ENCODE measurements at regions not wholly inside any gene's neighbourhood (a gene's known extent, or its start where the extent isn't known, plus 50 kb on each side); places are given as distances from the start of the nearest gene placed in this dataset.
"Not testable (repeated sequence)": the region's sequence is repeated elsewhere in the genome, so short reads cannot be mapped to it uniquely, and the experiment has no call there.

GRCh38 chr2:193076995-193077394 is 882.3 kb upstream of the TMEFF2 start:
- DNase-seq (ENCODE audit: insufficient read length, low spot score) (no peak), FAIRE-seq (no peak)
- TF ChIP-seq, protein P1, sequence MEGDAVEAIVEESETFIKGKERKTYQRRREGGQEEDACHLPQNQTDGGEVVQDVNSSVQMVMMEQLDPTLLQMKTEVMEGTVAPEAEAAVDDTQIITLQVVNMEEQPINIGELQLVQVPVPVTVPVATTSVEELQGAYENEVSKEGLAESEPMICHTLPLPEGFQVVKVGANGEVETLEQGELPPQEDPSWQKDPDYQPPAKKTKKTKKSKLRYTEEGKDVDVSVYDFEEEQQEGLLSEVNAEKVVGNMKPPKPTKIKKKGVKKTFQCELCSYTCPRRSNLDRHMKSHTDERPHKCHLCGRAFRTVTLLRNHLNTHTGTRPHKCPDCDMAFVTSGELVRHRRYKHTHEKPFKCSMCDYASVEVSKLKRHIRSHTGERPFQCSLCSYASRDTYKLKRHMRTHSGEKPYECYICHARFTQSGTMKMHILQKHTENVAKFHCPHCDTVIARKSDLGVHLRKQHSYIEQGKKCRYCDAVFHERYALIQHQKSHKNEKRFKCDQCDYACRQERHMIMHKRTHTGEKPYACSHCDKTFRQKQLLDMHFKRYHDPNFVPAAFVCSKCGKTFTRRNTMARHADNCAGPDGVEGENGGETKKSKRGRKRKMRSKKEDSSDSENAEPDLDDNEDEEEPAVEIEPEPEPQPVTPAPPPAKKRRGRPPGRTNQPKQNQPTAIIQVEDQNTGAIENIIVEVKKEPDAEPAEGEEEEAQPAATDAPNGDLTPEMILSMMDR (IDR thresholded peaks at IDR 0.05; ENCODE audit: insufficient read depth, missing control alignments), result no peak

- FAIRE-seq, result no peak
Observed at GRCh38 chr2:193074933-193075332, 880.2 kb upstream of the TMEFF2 start.

GRCh38 chr2:193072647-193073046 is 877.9 kb upstream of the TMEFF2 start:
- DNase-seq (ENCODE audit: insufficient read length, low spot score) (no peak), FAIRE-seq (no peak)
- TF ChIP-seq, protein P1 (IDR thresholded peaks at IDR 0.05; ENCODE audit: insufficient read depth, missing control alignments), result no peak

More at GRCh38 chr2:193074933-193075332, 880.2 kb upstream of the TMEFF2 start:
- TF ChIP-seq, protein P1 (IDR thresholded peaks at IDR 0.05; ENCODE audit: insufficient read depth, missing control alignments), result no peak
- no peak for DNase-seq (ENCODE audit: insufficient read length, low spot score)

GRCh38 chr2:193025556-193025955 is 830.8 kb upstream of the TMEFF2 start:
- FAIRE-seq; DNase-seq (ENCODE audit: insufficient read length, low spot score): not testable (repeated sequence)

DNA sequence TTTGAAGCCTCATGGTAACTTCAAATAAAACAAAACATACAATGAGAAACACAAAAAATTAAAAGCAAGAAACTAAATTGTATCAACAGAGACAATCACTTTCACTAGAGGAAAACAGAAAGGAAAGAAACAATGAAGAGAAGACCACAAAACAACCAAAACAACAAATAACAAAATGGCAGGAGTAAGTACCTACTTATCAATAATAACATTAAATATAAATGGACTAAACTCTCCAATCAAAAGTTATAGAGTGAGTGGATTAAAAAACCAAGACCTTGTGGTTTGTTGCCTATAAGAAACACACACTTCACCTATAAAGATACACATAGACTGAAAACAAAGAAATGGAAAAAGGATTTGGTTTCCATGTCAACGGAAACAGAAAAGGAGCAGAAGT is 830.1 kb upstream of the TMEFF2 start:
- DNase-seq (ENCODE audit: insufficient read length, low spot score) (no peak), FAIRE-seq (no peak)
- TF ChIP-seq, protein P1 (IDR thresholded peaks at IDR 0.05; ENCODE audit: insufficient read depth, missing control alignments), result no peak

DNA sequence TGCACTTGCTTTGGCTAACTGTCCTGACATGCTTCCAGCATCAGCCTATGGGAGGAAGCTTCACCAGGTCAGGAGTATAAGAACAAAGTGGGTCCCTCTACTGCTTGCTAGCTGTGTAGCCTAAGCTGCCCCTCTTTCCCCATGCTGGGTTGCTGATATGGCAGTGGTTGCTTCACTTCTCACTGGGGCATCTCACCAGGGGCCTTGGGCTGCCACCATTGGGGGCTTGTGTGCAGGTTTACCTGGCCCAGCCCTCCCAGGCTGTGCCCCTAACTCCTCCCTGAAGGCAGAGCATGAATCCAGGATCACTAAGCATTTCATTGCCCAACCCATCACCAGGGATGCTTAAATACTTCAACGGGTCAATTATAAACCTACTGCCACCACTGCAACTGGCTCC is 817.1 kb upstream of the TMEFF2 start:
- FAIRE-seq, result no peak
- DNase-seq (ENCODE audit: insufficient read length, low spot score), result no peak
- TF ChIP-seq, protein P1 (IDR thresholded peaks at IDR 0.05; ENCODE audit: insufficient read depth, missing control alignments), result no peak

- no peak for FAIRE-seq
- TF ChIP-seq, protein P1 (IDR thresholded peaks at IDR 0.05; ENCODE audit: insufficient read depth, missing control alignments), result no peak
- no peak for DNase-seq (ENCODE audit: insufficient read length, low spot score)
Observed at GRCh38 chr2:192993059-192993458, 798.3 kb upstream of the TMEFF2 start.

GRCh38 chr2:192983173-192983572 is 788.4 kb upstream of the TMEFF2 start:
- FAIRE-seq (no peak), DNase-seq (ENCODE audit: insufficient read length, low spot score) (no peak)
- TF ChIP-seq, protein P1 (IDR thresholded peaks at IDR 0.05; ENCODE audit: insufficient read depth, missing control alignments), result no peak

Data from D721Med (cell line).